GM23338 (cell line): ENCODE measurements at regions not wholly inside any gene's neighbourhood (a gene's known extent, or its start where the extent isn't known, plus 50 kb on each side); places are given as distances from the start of the nearest gene placed in this dataset.
A peak's percentile ranks its signal among the peaks of the same experiment; 100 is the strongest.

Source experiments
- ATAC-seq: fragments of 200-7000 bp; cut with Tn5 transposase; 3 replicates; pipeline ENCODE4 v1.9.1; 2020
- DNase-seq: peaks from one replicate; pipeline ENCODE4 v3.0.0-alpha.2; 2015; ENCODE audit warnings: low spot score
- H2AFZ ChIP-seq: fragments of 200-600 bp; sonication (generic); 2 replicates; pipeline ENCODE4 v1.8.0; 2016; ENCODE audit warnings: antibody characterized with exemption, mild to moderate bottlenecking, moderate library complexity
- H3F3A ChIP-seq: fragments of 200-600 bp; sonication (generic); replicated peaks from 2 replicates; pipeline ENCODE4 v1.8.0; 2017; ENCODE audit warnings: antibody characterized with exemption, mixed run types, low read depth
- H3K27ac ChIP-seq: fragments of 200-600 bp; sonication (generic); 2 replicates; pipeline ENCODE4 v1.6.1; 2016; ENCODE audit warnings: low read depth
- H3K27me3 ChIP-seq: fragments of 200-600 bp; sonication (generic); 2 replicates; pipeline ENCODE4 v1.8.0; 2016; ENCODE audit warnings: mild to moderate bottlenecking, mixed run types, moderate library complexity; ENCODE audit not compliant: insufficient read depth
- H3K36me3 ChIP-seq: fragments of 200-600 bp; sonication (generic); 2 replicates; pipeline ENCODE4 v1.8.0; 2016; ENCODE audit warnings: mild to moderate bottlenecking; ENCODE audit not compliant: insufficient read depth
- H3K4me1 ChIP-seq: fragments of 200-600 bp; sonication (generic); 2 replicates; pipeline ENCODE4 v1.8.0; 2016; ENCODE audit warnings: mild to moderate bottlenecking, moderate library complexity; ENCODE audit not compliant: insufficient read depth
- H3K4me2 ChIP-seq: fragments of 200-600 bp; sonication (generic); 2 replicates; pipeline ENCODE4 v1.7.1; 2017; ENCODE audit warnings: mixed run types
- H3K4me3 ChIP-seq: fragments of 200-600 bp; sonication (generic); 2 replicates; pipeline ENCODE4 v1.6.1; 2016; ENCODE audit warnings: mixed run types
- H3K79me2 ChIP-seq: fragments of 200-600 bp; sonication (generic); replicated peaks from 2 replicates; pipeline ENCODE4 v1.8.0; 2017; ENCODE audit warnings: mild to moderate bottlenecking; ENCODE audit not compliant: insufficient read depth
- H3K9me2 ChIP-seq: fragments of 200-600 bp; sonication (generic); 2 replicates; pipeline ENCODE4 v1.8.0; 2017; ENCODE audit not compliant: insufficient read depth
- H4K20me1 ChIP-seq: fragments of 200-600 bp; sonication (generic); replicated peaks from 2 replicates; pipeline ENCODE4 v1.8.0; 2017; ENCODE audit warnings: mild to moderate bottlenecking; ENCODE audit not compliant: insufficient read depth
- H3K27ac Mint-ChIP-seq: 2 replicates; pipeline ENCODE4 v1.8.0; 2020; ENCODE audit warnings: inconsistent platforms, mild to moderate bottlenecking, moderate library complexity, mixed read lengths
- H3K27me3 Mint-ChIP-seq: 3 replicates; pipeline ENCODE4 v1.8.0; 2022; ENCODE audit warnings: low read depth, mild to moderate bottlenecking, moderate library complexity, mixed read lengths, inconsistent platforms; ENCODE audit not compliant: insufficient read depth, poor library complexity
- H3K36me3 Mint-ChIP-seq: 3 replicates; pipeline ENCODE4 v1.8.0; 2021; ENCODE audit warnings: low read depth, mild to moderate bottlenecking, inconsistent platforms, moderate library complexity, mixed read lengths
- H3K4me1 Mint-ChIP-seq: 3 replicates; pipeline ENCODE4 v1.8.0; 2020; ENCODE audit warnings: mild to moderate bottlenecking, inconsistent platforms, mixed read lengths
- H3K4me3 Mint-ChIP-seq: 3 replicates; pipeline ENCODE4 v1.8.0; 2021; ENCODE audit warnings: moderate library complexity, mild to moderate bottlenecking, inconsistent platforms, mixed read lengths
- H3K9me3 Mint-ChIP-seq: 3 replicates; pipeline ENCODE4 v1.8.0; 2020; ENCODE audit warnings: moderate library complexity, mild to moderate bottlenecking, inconsistent platforms, mixed read lengths
- JUNB ChIP-seq: IDR thresholded peaks from one replicate; pipeline ENCODE4 v1.6.1; 2016; ENCODE audit warnings: antibody characterized with exemption; ENCODE audit not compliant: unreplicated experiment
- NANOG ChIP-seq: IDR thresholded peaks from 2 replicates; pipeline ENCODE4 v1.6.1; 2016; ENCODE audit warnings: antibody characterized with exemption, borderline replicate concordance
- TF ChIP-seq, protein P1 (sequence below): fragments of 250-450 bp; sonication (Bioruptor Pico); IDR thresholded peaks from 2 replicates; pipeline ENCODE4 v1.5.0; 2020; ENCODE audit warnings: mild to moderate bottlenecking, moderate library complexity

GRCh38 chr5:124660229-124661093 is 86.0 kb downstream of the ZNF608 start:
- ATAC-seq = peak; percentile 30
- peaks cover 72% of the 10 kb centered on the region for H3K4me1 Mint-ChIP-seq

More at GRCh38 chr5:124660229-124661093, 86.0 kb downstream of the ZNF608 start:
- Histone ChIP-seq H3K4me1 (peaks cover 75% of the 10 kb centered on the region), H3K79me2 (peaks cover 60% of the 10 kb centered on the region), H3K36me3 (no peaks in the 10 kb centered on the region), H4K20me1 (no peaks in the 10 kb centered on the region), H2AFZ (no peak overlapping the region), H3F3A (peaks cover 6% of the 10 kb centered on the region; the same call in 1 of the 2 replicates), H3K4me3 (peak overlapping the region; percentile 35), H3K27ac (peak overlapping the region; percentile 87), H3K9me2 (no peaks in the 10 kb centered on the region), H3K27me3 (no peaks in the 10 kb centered on the region), H3K4me2 (peak overlapping the region; percentile 65)
- no peaks in the 10 kb centered on the region for H3K36me3 Mint-ChIP-seq
- H3K27me3 Mint-ChIP-seq = peaks cover 5% of the 10 kb centered on the region
- H3K9me3 Mint-ChIP-seq = no peaks in the 10 kb centered on the region
- H3K27ac Mint-ChIP-seq = peak overlapping the region; percentile 88
- peak; percentile 83 for DNase-seq
- TF ChIP-seq, protein P1, sequence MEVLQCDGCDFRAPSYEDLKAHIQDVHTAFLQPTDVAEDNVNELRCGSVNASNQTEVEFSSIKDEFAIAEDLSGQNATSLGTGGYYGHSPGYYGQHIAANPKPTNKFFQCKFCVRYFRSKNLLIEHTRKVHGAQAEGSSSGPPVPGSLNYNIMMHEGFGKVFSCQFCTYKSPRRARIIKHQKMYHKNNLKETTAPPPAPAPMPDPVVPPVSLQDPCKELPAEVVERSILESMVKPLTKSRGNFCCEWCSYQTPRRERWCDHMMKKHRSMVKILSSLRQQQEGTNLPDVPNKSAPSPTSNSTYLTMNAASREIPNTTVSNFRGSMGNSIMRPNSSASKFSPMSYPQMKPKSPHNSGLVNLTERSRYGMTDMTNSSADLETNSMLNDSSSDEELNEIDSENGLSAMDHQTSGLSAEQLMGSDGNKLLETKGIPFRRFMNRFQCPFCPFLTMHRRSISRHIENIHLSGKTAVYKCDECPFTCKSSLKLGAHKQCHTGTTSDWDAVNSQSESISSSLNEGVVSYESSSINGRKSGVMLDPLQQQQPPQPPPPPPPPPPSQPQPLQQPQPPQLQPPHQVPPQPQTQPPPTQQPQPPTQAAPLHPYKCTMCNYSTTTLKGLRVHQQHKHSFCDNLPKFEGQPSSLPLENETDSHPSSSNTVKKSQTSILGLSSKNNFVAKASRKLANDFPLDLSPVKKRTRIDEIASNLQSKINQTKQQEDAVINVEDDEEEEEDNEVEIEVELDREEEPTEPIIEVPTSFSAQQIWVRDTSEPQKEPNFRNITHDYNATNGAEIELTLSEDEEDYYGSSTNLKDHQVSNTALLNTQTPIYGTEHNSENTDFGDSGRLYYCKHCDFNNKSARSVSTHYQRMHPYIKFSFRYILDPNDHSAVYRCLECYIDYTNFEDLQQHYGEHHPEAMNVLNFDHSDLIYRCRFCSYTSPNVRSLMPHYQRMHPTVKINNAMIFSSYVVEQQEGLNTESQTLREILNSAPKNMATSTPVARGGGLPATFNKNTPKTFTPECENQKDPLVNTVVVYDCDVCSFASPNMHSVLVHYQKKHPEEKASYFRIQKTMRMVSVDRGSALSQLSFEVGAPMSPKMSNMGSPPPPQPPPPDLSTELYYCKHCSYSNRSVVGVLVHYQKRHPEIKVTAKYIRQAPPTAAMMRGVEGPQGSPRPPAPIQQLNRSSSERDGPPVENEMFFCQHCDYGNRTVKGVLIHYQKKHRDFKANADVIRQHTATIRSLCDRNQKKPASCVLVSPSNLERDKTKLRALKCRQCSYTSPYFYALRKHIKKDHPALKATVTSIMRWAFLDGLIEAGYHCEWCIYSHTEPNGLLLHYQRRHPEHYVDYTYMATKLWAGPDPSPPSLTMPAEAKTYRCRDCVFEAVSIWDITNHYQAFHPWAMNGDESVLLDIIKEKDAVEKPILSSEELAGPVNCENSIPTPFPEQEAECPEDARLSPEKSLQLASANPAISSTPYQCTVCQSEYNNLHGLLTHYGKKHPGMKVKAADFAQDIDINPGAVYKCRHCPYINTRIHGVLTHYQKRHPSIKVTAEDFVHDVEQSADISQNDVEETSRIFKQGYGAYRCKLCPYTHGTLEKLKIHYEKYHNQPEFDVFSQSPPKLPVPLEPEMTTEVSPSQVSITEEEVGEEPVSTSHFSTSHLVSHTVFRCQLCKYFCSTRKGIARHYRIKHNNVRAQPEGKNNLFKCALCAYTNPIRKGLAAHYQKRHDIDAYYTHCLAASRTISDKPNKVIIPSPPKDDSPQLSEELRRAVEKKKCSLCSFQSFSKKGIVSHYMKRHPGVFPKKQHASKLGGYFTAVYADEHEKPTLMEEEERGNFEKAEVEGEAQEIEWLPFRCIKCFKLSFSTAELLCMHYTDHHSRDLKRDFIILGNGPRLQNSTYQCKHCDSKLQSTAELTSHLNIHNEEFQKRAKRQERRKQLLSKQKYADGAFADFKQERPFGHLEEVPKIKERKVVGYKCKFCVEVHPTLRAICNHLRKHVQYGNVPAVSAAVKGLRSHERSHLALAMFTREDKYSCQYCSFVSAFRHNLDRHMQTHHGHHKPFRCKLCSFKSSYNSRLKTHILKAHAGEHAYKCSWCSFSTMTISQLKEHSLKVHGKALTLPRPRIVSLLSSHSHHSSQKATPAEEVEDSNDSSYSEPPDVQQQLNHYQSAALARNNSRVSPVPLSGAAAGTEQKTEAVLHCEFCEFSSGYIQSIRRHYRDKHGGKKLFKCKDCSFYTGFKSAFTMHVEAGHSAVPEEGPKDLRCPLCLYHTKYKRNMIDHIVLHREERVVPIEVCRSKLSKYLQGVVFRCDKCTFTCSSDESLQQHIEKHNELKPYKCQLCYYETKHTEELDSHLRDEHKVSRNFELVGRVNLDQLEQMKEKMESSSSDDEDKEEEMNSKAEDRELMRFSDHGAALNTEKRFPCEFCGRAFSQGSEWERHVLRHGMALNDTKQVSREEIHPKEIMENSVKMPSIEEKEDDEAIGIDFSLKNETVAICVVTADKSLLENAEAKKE (CRISPR knock-in tag) = peak; percentile 69
- TF ChIP-seq JUNB = no peak
- TF ChIP-seq NANOG = peak; percentile 22; the same call in 1 of the 2 replicates
- H3K4me3 Mint-ChIP-seq = peak overlapping the region; percentile 39
